Medulla oblongata (tissue), 1 donor: ENCODE measurements at regions not wholly inside any gene's neighbourhood (a gene's known extent, or its start where the extent isn't known, plus 50 kb on each side); places are given as distances from the start of the nearest gene placed in this dataset.

Source experiments
- DNase-seq: peaks from one replicate; pipeline ENCODE4 v3.0.0-alpha.2; 2015; ENCODE audit errors: extremely low spot score

DNA sequence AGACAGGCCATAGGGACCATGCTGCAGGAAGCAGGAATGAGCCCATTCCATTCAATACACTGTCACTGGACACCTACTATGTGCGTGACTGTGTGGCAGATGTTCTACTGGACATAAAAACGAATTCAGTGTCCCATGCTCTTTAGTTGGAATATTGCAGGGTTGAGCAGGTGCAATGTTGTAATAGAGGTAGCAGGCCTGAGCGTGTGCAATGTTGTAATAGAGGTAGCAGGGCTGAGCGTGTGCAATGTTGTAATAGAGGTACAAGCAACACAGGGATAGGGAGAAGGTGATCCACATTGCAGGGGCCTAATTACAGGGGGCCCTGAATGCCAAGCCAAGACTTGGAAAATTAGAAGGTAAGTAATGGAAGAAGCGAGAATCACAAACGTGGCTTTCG is 261.4 kb upstream of the HES1 start:
- no peak for DNase-seq

- no peak for DNase-seq
Observed at GRCh38 chr3:193874997-193875593, 260.9 kb upstream of the HES1 start.

DNA sequence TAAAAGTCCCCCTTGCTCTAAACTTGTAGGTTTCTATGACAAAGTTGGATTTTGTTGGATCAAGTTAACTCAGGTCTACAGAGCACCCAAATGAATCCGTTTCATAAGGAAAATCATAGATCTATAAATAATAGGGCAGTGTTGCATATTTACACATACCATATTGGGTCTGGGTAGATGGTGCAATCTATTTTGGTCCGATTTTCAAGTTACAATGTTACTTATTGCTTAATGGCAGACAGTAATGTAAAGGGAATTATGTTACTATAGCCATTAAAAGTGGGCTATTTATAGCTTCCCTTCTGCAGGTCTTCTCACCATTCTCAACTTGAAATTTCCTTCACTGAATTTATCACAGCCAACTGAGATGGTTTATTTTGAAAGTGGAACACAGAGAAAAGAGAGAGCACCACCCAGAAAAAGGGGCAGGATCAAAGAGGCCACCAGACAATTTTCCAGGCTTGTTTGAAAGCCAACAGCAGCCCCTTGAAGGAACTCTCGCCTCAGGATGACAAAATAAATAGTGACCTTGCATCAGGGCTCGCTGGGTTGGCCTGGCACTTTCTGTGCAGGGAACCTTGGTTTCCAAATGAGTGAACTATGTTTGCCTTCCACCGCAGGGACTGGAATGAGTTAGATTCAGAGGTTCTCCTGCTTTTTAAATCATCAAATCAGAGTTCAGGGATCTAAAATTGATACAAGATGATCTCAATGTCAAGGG is 260.2 kb upstream of the HES1 start:
- no peak for DNase-seq

- DNase-seq: no peak
Observed at GRCh38 chr3:193879099-193879863, 256.7 kb upstream of the HES1 start.

DNA sequence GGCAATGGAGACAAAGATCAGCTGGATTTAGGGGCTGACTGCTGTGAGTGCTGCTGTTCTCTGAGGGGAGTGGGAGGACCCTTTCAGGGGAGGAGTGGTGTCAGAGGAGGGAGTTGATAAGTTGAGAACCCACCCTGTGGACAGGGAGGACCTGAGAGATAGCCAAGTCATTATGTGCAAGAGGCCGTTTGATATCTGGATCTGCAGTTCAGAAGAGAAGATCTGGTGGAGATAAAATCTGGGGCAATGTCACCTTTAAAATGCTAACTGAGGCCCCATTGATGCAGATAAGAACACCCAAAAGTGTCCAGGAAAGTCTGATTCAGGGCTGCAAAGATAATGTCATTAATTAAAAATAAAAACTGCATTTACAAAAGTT is 256.1 kb upstream of the HES1 start:
- DNase-seq: no peak

- DNase-seq: no peak
Observed at GRCh38 chr3:193882091-193882490, 253.9 kb upstream of the HES1 start.

GRCh38 chr3:193883551-193883950 is 252.4 kb upstream of the HES1 start:
- no peak for DNase-seq

DNA sequence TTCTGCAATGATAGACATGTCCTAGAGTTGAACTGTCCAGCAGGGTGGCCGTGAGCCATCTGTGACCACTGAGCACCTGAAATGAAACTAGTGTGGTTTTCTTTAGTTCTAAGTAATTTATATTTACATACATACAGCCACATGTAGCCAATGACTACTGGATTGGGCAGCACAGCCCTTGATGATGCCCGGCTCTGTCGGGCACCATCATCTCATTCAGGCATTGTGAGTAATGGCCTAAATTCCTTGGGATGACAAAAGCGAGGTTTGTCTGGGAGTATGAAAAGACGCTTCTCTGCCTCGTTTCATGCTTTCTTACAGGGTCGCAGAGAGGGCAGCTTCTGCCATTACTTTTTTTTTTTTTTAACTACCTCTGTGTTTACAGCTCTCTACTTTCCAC is 251.9 kb upstream of the HES1 start:
- DNase-seq: no peak

DNA sequence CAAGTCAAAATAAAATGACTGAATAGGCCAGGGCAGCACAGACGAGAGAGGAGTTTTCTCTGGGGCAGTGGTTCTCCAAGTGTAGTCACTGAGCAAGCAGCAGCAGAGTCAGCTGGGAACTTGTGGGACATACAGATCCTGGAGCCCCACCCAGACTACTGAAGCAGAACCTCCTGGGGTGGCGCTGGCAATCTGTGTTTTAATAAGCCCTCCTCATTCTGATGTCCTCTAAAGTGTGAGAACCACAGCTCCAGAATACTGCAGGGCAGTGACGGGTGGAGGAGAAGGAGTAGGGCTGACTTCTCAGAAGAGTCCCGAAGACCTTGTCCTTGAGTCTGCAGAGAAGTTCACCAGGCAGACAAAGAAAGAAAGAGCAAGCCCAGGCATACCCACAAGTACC is 251.3 kb upstream of the HES1 start:
- no peak for DNase-seq

GRCh38 chr3:193885832-193886231 is 250.1 kb upstream of the HES1 start:
- DNase-seq: no peak

DNA sequence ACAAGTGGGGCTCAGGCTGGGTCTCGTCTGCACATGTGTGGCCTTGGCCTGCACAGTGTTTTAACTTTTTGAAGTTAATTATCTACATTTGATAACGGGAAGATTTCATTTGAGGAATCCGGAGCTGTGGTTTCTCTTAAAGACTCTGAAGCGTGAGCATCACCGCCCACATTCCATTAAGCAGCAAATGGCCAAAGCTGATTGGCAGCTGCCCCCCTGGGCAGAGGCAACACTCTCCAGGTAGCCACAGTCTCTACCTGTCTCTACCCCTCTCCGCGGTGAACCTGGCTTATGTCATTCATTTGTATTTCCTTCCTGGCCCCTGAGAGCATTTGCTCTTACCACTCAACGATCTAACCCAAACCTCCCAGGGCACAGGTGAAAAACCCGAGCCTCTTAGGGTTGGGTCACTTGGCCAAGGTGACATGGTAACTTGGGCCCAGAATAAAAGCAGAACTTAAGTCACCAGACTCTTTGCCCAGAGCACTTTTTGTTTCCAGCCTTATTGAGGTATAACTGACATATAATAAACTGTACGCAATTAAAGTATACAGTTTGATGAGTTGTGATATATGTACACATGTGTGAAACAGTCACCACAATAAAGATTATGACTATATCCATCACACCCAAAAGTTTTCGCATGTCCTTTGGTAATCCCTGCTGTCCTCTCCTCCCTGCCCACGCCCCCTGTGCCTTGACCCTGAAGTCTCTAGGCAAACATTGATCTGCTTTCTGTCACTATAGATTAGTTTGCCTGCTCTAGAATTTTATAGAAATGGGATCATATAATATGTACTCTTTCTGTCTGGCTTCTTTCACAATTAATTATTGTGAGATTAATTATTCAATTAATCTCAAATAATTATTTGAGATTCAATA is 245.7 kb upstream of the HES1 start:
- DNase-seq: no peak

GRCh38 chr3:193894121-193894863 is 241.7 kb upstream of the HES1 start:
- no peak for DNase-seq

DNA sequence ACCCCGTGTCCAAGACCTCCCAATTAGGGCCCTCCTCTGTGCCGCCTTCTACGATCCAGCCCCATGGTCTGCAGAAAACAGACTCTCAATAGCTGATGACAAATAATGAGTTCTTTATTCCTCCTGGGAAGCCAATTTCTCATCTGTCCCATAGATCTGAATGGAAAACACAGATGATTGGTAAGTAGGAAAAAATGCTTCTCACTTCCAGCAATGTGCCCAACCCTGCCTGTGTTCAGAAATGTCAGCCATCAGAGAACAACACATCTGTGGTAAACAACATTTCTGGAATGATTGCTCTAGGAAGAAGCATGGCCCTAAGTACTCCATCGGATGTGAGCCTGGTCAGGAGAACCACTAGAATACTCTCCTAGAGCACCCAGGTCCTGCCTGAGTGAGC is 240.5 kb upstream of the HES1 start:
- no peak for DNase-seq

DNA sequence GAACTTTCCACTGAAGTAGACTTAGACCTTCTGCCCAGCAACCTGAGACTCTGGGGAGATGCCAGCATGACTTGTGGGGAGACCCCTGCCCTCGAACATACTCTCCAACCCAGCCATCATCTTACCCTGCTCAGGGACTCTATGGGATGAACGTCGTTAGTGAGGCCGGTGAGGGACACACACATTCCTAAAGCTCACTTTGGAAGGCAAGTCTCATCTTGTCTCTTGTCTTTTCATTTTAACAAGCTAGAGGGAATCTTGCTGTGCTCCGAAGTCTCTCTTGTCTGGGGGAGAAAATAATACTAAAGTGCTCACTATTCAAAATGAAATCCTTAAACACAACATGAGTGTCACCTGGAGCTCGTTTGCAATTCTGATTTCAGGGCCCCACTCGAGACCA is 239.5 kb upstream of the HES1 start:
- no peak for DNase-seq

- no peak for DNase-seq
Observed at GRCh38 chr3:193897288-193897687, 238.7 kb upstream of the HES1 start.

- no peak for DNase-seq
Observed at GRCh38 chr3:193897731-193898180, 238.2 kb upstream of the HES1 start.

DNA sequence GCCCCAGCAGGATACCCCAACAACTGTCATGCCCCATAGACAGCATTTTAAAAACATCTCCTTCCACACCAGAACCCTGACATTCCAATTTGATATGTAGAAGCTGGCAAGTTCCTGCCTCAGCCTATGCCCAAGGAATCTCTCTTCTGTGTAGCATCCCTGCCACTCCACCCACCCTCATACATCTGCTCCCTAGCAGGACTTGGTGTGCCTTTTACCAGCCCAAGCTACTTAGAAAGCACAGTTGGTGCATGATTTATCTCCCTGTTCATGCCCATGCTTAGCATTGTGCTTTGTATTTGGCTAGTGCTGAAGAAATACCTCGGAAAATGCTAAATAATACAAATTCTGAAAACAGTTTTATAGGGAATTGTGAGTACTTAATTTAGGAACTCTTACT is 236.9 kb upstream of the HES1 start:
- no peak for DNase-seq

DNA sequence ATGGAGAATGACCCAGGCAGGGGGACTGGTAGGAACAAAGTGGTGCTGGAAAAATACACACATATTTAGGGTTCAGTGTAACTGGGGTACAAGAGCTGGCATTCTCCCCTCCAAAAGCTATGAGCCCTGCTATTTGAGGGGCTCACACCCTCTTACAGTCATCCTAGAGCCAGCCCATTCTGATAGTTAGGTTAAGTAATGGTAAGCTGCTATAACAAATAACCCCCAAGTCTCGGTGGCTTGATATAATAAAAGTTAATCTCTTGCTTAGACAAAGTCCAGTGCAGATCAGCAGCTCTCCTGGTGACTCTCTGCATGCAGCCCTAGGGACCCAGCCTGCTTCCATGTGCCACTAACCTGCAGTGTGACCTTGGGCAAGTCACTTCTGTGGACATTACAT is 234.9 kb upstream of the HES1 start:
- no peak for DNase-seq

DNA sequence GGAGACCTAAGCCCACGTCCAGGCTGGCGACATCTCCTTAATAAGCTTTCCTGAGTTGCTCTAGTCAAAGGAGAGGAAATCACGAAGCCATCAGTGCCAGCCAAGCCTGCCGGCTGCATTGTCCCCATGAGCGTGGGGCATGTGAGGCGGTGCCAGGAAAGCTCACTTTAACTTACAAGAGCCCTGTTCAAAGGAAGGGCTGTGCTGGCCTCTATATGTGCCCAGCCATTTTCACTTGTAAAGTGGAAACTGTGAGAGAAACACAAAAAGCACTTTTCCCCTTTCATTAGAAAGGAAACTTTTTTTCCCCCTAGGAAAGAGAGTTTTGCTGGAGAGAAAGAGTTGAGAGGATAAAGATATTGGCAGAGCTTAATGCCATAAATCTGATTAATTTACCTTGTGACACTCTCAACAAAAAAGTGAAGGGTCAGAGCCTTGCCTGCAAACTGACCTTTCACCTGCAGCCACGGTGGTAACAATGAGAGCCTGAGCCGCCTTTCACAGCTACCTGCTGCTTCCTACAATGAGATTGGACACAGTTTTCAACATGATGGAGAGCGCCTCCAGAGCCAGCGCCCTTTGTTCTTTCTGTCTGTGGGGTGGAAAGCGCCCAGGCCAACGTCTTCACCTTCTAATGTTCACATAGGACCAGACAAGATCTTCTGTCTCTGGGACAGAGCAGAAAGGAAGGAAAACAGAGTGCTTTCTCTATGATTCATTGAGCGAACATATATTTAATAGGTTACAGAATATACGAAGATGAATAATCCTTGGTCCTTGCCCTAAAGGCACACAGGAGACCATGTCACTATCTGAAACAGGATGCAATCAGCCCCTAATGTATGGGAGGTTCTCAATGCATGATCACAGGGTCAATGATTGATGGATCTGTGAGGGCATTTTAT is 233.1 kb upstream of the HES1 start:
- no peak for DNase-seq

- no peak for DNase-seq
Observed at GRCh38 chr3:193903512-193903817, 232.5 kb upstream of the HES1 start.
